ENCODE measurements at regions not wholly inside any gene's neighbourhood (a gene's known extent, or its start where the extent isn't known, plus 50 kb on each side); places are given as distances from the start of the nearest gene placed in this dataset.

GRCh38 chr6:153832543-153832942, 206.5 kb upstream of the OPRM1 start:
- no peak overlapping the region for H3K27ac ChIP-seq
- H3K4me1 ChIP-seq: no peaks in the 10 kb centered on the region
- DNase-seq: no peak
- TF ChIP-seq POLR2A (IDR thresholded peaks at IDR 0.05) (no peak), CTCF (IDR thresholded peaks at IDR 0.05) (no peak)
- H3K36me3 ChIP-seq: no peaks in the 10 kb centered on the region
- no peaks in the 10 kb centered on the region for H3K27me3 ChIP-seq
- WGBS, 2 donors: 93 to 98% methylated on average over 9 of the region's 9 CpGs
- H3K4me3 ChIP-seq (replicated peaks in 1 of 3): no peak overlapping the region
- no peaks in the 10 kb centered on the region for H3K9me3 ChIP-seq
- intact Hi-C loops (cut with DNase I): no loop called here

GRCh38 chr6:153831350-153832078, 207.5 kb upstream of the OPRM1 start:
- no peak overlapping the region for H3K27ac ChIP-seq
- H3K4me1 ChIP-seq: no peaks in the 10 kb centered on the region
- intact Hi-C loops (cut with DNase I): no loop called here
- H3K4me3 ChIP-seq (replicated peaks in 1 of 3): no peak overlapping the region
- no peak for DNase-seq
- H3K36me3 ChIP-seq: no peaks in the 10 kb centered on the region
- 72 to 75% methylated on average over 5 of the region's 5 CpGs for WGBS, 2 donors
- no peaks in the 10 kb centered on the region for H3K27me3 ChIP-seq
- TF ChIP-seq POLR2A (IDR thresholded peaks at IDR 0.05) (no peak), CTCF (IDR thresholded peaks at IDR 0.05) (no peak)
- H3K9me3 ChIP-seq: no peaks in the 10 kb centered on the region

GRCh38 chr6:153817173-153817572, 221.9 kb upstream of the OPRM1 start:
- H3K27ac ChIP-seq: no peak overlapping the region
- no peak for DNase-seq
- intact Hi-C loops (cut with DNase I): no loop called here

GRCh38 chr6:153816366-153816765, 222.7 kb upstream of the OPRM1 start:
- TF ChIP-seq POLR2A (IDR thresholded peaks at IDR 0.05): no peak
- TF ChIP-seq CTCF (IDR thresholded peaks at IDR 0.05): no peak
- Histone ChIP-seq H3K4me3 (replicated peaks in 1 of 3) (no peak overlapping the region), H3K4me1 (no peaks in the 10 kb centered on the region), H3K36me3 (no peaks in the 10 kb centered on the region), H3K9me3 (no peaks in the 10 kb centered on the region), H3K27ac (no peak overlapping the region), H3K27me3 (no peaks in the 10 kb centered on the region)
- no peak for DNase-seq
- intact Hi-C loops (cut with DNase I): no loop called here
- WGBS, 2 donors: 57 to 71% methylated on average over 3 of the region's 3 CpGs

More at GRCh38 chr6:153817173-153817572, 221.9 kb upstream of the OPRM1 start:
- no peaks in the 10 kb centered on the region for H3K9me3 ChIP-seq
- H3K4me3 ChIP-seq (replicated peaks in 1 of 3): no peak overlapping the region
- no peaks in the 10 kb centered on the region for H3K4me1 ChIP-seq
- WGBS, 2 donors: 90 to 98% methylated on average over 3 of the region's 3 CpGs
- no peak for TF ChIP-seq POLR2A (IDR thresholded peaks at IDR 0.05)
- no peak for TF ChIP-seq CTCF (IDR thresholded peaks at IDR 0.05)
- H3K27me3 ChIP-seq: no peaks in the 10 kb centered on the region
- H3K36me3 ChIP-seq: no peaks in the 10 kb centered on the region

- intact Hi-C loops (cut with DNase I): no loop called here
- DNase-seq: no peak
- H3K9me3 ChIP-seq: no peaks in the 10 kb centered on the region
- 23 to 38% methylated on average over 1 of the region's 1 CpG for WGBS, 2 donors
- no peak overlapping the region for H3K27ac ChIP-seq
- no peaks in the 10 kb centered on the region for H3K27me3 ChIP-seq
- TF ChIP-seq POLR2A (IDR thresholded peaks at IDR 0.05) (no peak), CTCF (IDR thresholded peaks at IDR 0.05) (no peak)
- no peaks in the 10 kb centered on the region for H3K36me3 ChIP-seq
- H3K4me3 ChIP-seq (replicated peaks in 1 of 3): no peak overlapping the region
- H3K4me1 ChIP-seq: no peaks in the 10 kb centered on the region
These were observed 224.9 kb upstream of the OPRM1 start for GRCh38 chr6:153814136-153814535.
